ENCODE measurements at regions not wholly inside any gene's neighbourhood (a gene's known extent, or its start where the extent isn't known, plus 50 kb on each side); places are given as distances from the start of the nearest gene placed in this dataset.

- Histone ChIP-seq H3K27ac (no peak overlapping the region), H3K27me3 (no peaks in the 10 kb centered on the region), H3K36me3 (no peaks in the 10 kb centered on the region), H3K9me3 (no peaks in the 10 kb centered on the region), H3K4me1 (no peaks in the 10 kb centered on the region), H3K4me3 (no peak overlapping the region)
- no peak for TF ChIP-seq POLR2A (IDR thresholded peaks at IDR 0.05)
- TF ChIP-seq EP300 (IDR thresholded peaks at IDR 0.05) = no peak
- no peak for TF ChIP-seq CTCF (IDR thresholded peaks at IDR 0.05)
- no peak for TF ChIP-seq POLR2AphosphoS5 (IDR thresholded peaks at IDR 0.05)
- 67% methylated on average over 7 of the region's 7 CpGs for WGBS
- DNase-seq (ENCODE audit: low spot score in 2 of 2) = no peak
Measured at GRCh38 chr18:11425211-11425610, 184.2 kb upstream of the SLC35G4 start.

- WGBS = 51% methylated on average over 1 of the region's 1 CpG
- Histone ChIP-seq H3K27me3 (no peaks in the 10 kb centered on the region), H3K27ac (no peak overlapping the region), H3K36me3 (no peaks in the 10 kb centered on the region), H3K9me3 (no peaks in the 10 kb centered on the region), H3K4me1 (no peaks in the 10 kb centered on the region), H3K4me3 (no peak overlapping the region)
- DNase-seq (ENCODE audit: low spot score in 2 of 2) = no peak
- TF ChIP-seq EP300 (IDR thresholded peaks at IDR 0.05) (no peak), CTCF (IDR thresholded peaks at IDR 0.05) (no peak), POLR2AphosphoS5 (IDR thresholded peaks at IDR 0.05) (no peak), POLR2A (IDR thresholded peaks at IDR 0.05) (no peak)
Measured at GRCh38 chr18:11419338-11419737, 190.1 kb upstream of the SLC35G4 start.

- WGBS = 57% methylated on average over 5 of the region's 5 CpGs
- H3K36me3 ChIP-seq = no peaks in the 10 kb centered on the region
- no peak for TF ChIP-seq POLR2AphosphoS5 (IDR thresholded peaks at IDR 0.05)
- no peak for TF ChIP-seq EP300 (IDR thresholded peaks at IDR 0.05)
- TF ChIP-seq POLR2A (IDR thresholded peaks at IDR 0.05) = no peak
- no peak for TF ChIP-seq CTCF (IDR thresholded peaks at IDR 0.05)
- no peak overlapping the region for H3K4me3 ChIP-seq
- no peaks in the 10 kb centered on the region for H3K4me1 ChIP-seq
- DNase-seq (ENCODE audit: low spot score in 2 of 2) = no peak
- H3K9me3 ChIP-seq = no peaks in the 10 kb centered on the region
- no peak overlapping the region for H3K27ac ChIP-seq
- H3K27me3 ChIP-seq = no peaks in the 10 kb centered on the region
Measured at GRCh38 chr18:11412811-11413210, 196.6 kb upstream of the SLC35G4 start.

- H3K4me3 ChIP-seq = no peak overlapping the region
- no peak overlapping the region for H3K27ac ChIP-seq
- no peak for DNase-seq (ENCODE audit: low spot score in 2 of 2)
- no peaks in the 10 kb centered on the region for H3K36me3 ChIP-seq
- TF ChIP-seq CTCF (IDR thresholded peaks at IDR 0.05) = no peak
- no peak for TF ChIP-seq POLR2AphosphoS5 (IDR thresholded peaks at IDR 0.05)
- TF ChIP-seq POLR2A (IDR thresholded peaks at IDR 0.05) = no peak
- TF ChIP-seq EP300 (IDR thresholded peaks at IDR 0.05) = no peak
- H3K27me3 ChIP-seq = no peaks in the 10 kb centered on the region
- no peaks in the 10 kb centered on the region for H3K4me1 ChIP-seq
- H3K9me3 ChIP-seq = no peaks in the 10 kb centered on the region
Measured at GRCh38 chr18:11411048-11411447, 198.3 kb upstream of the SLC35G4 start.

GRCh38 chr18:11408555-11409065 lies 200.8 kb upstream of the SLC35G4 start:
- TF ChIP-seq EP300 (IDR thresholded peaks at IDR 0.05) (no peak), CTCF (IDR thresholded peaks at IDR 0.05) (no peak), POLR2A (IDR thresholded peaks at IDR 0.05) (no peak), POLR2AphosphoS5 (IDR thresholded peaks at IDR 0.05) (no peak)
- Histone ChIP-seq H3K27ac (no peak overlapping the region), H3K9me3 (no peaks in the 10 kb centered on the region), H3K4me3 (no peak overlapping the region), H3K27me3 (no peaks in the 10 kb centered on the region), H3K4me1 (no peaks in the 10 kb centered on the region), H3K36me3 (no peaks in the 10 kb centered on the region)
- DNase-seq (ENCODE audit: low spot score in 2 of 2) = no peak
- WGBS = 49% methylated on average over 3 of the region's 3 CpGs
